Mesenchymal stem cell (in vitro differentiated cells and primary cell): ENCODE measurements at regions not wholly inside any gene's neighbourhood (a gene's known extent, or its start where the extent isn't known, plus 50 kb on each side); places are given as distances from the start of the nearest gene placed in this dataset.

Source experiments
- DNase-seq: peaks from one replicate; pipeline ENCODE4 v3.0.0-alpha.2; 2013
- H2AFZ ChIP-seq: one replicate; pipeline ENCODE4 v1.6.1; 2013; ENCODE audit warnings: low read depth, mild to moderate bottlenecking, control low read depth, inconsistent platforms, low read length, moderate library complexity
- H2AK5ac ChIP-seq: 2 replicates; pipeline ENCODE4 v1.6.1; 2013; ENCODE audit warnings: low read length, moderate library complexity, mild to moderate bottlenecking, inconsistent platforms; ENCODE audit not compliant: severe bottlenecking
- H2BK120ac ChIP-seq: one replicate; pipeline ENCODE4 v1.6.1; 2013; ENCODE audit warnings: low read depth, mild to moderate bottlenecking, inconsistent platforms, low read length, moderate library complexity
- H2BK12ac ChIP-seq, 2 experiments: one replicate each; pipeline ENCODE4 v1.6.1; 2013; ENCODE audit warnings: inconsistent platforms in 2 of 2, low read length in 2 of 2, mild to moderate bottlenecking in 2 of 2, moderate library complexity in 2 of 2, control low read depth in 1 of 2
- H2BK15ac ChIP-seq: one replicate; pipeline ENCODE4 v1.6.1; 2013; ENCODE audit warnings: mild to moderate bottlenecking, low read depth, inconsistent platforms; ENCODE audit not compliant: poor library complexity, severe bottlenecking
- H2BK5ac ChIP-seq: 2 replicates; pipeline ENCODE4 v1.6.1; 2013; ENCODE audit warnings: low read depth, mild to moderate bottlenecking, low read length, control low read depth, inconsistent platforms; ENCODE audit not compliant: poor library complexity, severe bottlenecking
- H3K14ac ChIP-seq, 2 experiments: one replicate each; pipeline ENCODE4 v1.6.1; 2013; ENCODE audit warnings: inconsistent platforms in 2 of 2, low read length in 2 of 2, control low read depth in 1 of 2, mild to moderate bottlenecking in 1 of 2, moderate library complexity in 1 of 2
- H3K18ac ChIP-seq, 2 experiments: one replicate each; pipeline ENCODE4 v1.6.1; 2013; ENCODE audit warnings: inconsistent platforms in 2 of 2, low read length in 2 of 2, control low read depth in 1 of 2, low read depth in 1 of 2, mild to moderate bottlenecking in 1 of 2
- H3K23ac ChIP-seq, 2 experiments: one replicate each; pipeline ENCODE4 v1.6.1; 2013; ENCODE audit warnings: inconsistent platforms in 2 of 2, low read length in 2 of 2, mild to moderate bottlenecking in 2 of 2, moderate library complexity in 2 of 2, control low read depth in 1 of 2
- H3K27ac ChIP-seq: 2 replicates; pipeline ENCODE4 v1.5.1; 2013; ENCODE audit warnings: mild to moderate bottlenecking, moderate library complexity, low read length, control low read depth, inconsistent platforms; ENCODE audit not compliant: poor library complexity, severe bottlenecking
- H3K27me3 ChIP-seq, 2 experiments: 2 replicates each; pipeline versions ENCODE4 v1.6.1 to v1.7.0; 2013; ENCODE audit warnings: low read length in 2 of 2, mild to moderate bottlenecking in 2 of 2, moderate library complexity in 2 of 2, control low read depth in 1 of 2, inconsistent platforms in 1 of 2; ENCODE audit not compliant: control insufficient read depth in 1 of 2, insufficient read depth in 1 of 2
- H3K36me3 ChIP-seq, 2 experiments: 2 replicates each; pipeline versions ENCODE4 v1.6.1 to v1.7.0; 2013; ENCODE audit warnings: low read length in 2 of 2, control low read depth in 1 of 2, inconsistent platforms in 1 of 2, low read depth in 1 of 2, mild to moderate bottlenecking in 1 of 2; ENCODE audit not compliant: insufficient read depth in 2 of 2, control insufficient read depth in 1 of 2
- H3K4ac ChIP-seq, 2 experiments: one replicate each; pipeline ENCODE4 v1.6.1; 2013; ENCODE audit warnings: inconsistent platforms in 2 of 2, low read length in 2 of 2, mild to moderate bottlenecking in 2 of 2, moderate library complexity in 2 of 2, control low read depth in 1 of 2, low read depth in 1 of 2
- H3K4me1 ChIP-seq: 2 replicates; pipeline ENCODE4 v1.6.1; 2013; ENCODE audit warnings: low read depth, low read length, control low read depth; ENCODE audit not compliant: control insufficient read depth, insufficient read depth
- H3K4me2 ChIP-seq: 2 replicates; pipeline ENCODE4 v1.6.1; 2013; ENCODE audit warnings: low read length, mild to moderate bottlenecking, inconsistent platforms; ENCODE audit not compliant: poor library complexity, severe bottlenecking
- H3K4me3 ChIP-seq, 2 experiments: 2 replicates each; pipeline versions ENCODE4 v1.5.1 to v1.7.0; 2013; ENCODE audit warnings: low read length in 2 of 2, mild to moderate bottlenecking in 2 of 2, control low read depth in 1 of 2, low read depth in 1 of 2; ENCODE audit not compliant: insufficient read depth in 1 of 2
- H3K79me1 ChIP-seq: replicated peaks from 2 replicates; pipeline ENCODE4 v1.6.1; 2013; ENCODE audit warnings: mild to moderate bottlenecking, control low read depth, low read length, inconsistent platforms; ENCODE audit not compliant: poor library complexity, severe bottlenecking
- H3K9ac ChIP-seq: 2 replicates; pipeline ENCODE4 v1.7.0; 2013; ENCODE audit warnings: mild to moderate bottlenecking, low read length, moderate library complexity
- H3K9me3 ChIP-seq: 2 replicates; pipeline ENCODE4 v1.7.0; 2013; ENCODE audit warnings: mild to moderate bottlenecking, low read length; ENCODE audit not compliant: control insufficient read depth
- H4K8ac ChIP-seq: one replicate; pipeline ENCODE4 v1.6.1; 2013; ENCODE audit warnings: inconsistent platforms, mild to moderate bottlenecking, low read length, moderate library complexity
- H4K91ac ChIP-seq: one replicate; pipeline ENCODE4 v1.6.1; 2013; ENCODE audit warnings: mild to moderate bottlenecking, low read length, inconsistent platforms
- WGBS: methylation state at CpG from one replicate; pipeline ENCODE4 v1.1.7; 2013; ENCODE audit warnings: mixed read lengths; 5-methylcytosine and 5-hydroxymethylcytosine counted together

DNA sequence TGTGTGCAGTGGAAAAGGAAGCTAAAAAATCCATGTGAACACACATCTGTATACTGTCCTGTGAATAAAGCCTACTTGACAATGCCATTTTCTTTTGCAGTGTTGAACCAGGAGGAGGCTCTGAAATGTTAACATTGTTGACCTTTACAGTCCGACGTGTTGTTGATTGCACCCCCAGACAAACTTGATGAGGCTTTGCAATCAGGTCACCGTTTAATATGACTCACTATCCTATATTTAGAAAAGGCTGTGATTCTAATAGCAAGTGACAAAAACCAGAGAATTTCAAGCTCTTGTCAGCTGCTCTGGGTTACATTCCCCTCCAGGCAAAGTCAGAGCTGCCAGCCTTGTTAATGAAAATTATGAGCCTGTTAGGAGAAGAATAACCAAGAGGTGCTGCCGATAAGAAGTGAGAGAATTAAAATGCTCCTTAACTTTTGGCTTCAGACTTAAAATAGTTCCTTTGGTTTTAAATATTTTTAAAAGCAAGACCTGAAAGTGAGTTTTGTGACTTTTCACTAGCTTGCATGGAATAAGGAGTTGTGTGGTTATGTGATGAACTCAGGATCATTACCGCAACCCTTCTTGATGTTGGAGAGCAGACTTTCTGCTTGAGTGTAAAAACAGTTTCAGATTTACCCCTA lies 162.1 kb downstream of the QPCT start:
- Histone ChIP-seq H3K4me1 (no peaks in the 10 kb centered on the region), H3K9ac (peak overlapping the region; percentile 17), H4K8ac (no peak overlapping the region), H3K4me2 (no peak overlapping the region), H3K23ac (no peak overlapping the region), H3K4ac (no peak overlapping the region), H3K79me1 (no peaks in the 10 kb centered on the region), H3K27me3 (no peaks in the 10 kb centered on the region), H3K4me3 (peak overlapping the region in 1 of 2 experiments; percentile 5), H2BK15ac (no peak overlapping the region), H2BK5ac (no peak overlapping the region), H3K18ac (peak overlapping the region in 1 of 2 experiments; percentile 6), H3K9me3 (no peaks in the 10 kb centered on the region), H2BK12ac (no peak overlapping the region), H4K91ac (no peak overlapping the region), H2AK5ac (no peak overlapping the region), H3K36me3 (no peaks in the 10 kb centered on the region), H2BK120ac (no peak overlapping the region), H2AFZ (no peak overlapping the region), H3K14ac (no peak overlapping the region), H3K27ac (no peak overlapping the region)
- peak; percentile 86 for DNase-seq
- 30% methylated on average over 4 of the region's 5 CpGs for WGBS

DNA sequence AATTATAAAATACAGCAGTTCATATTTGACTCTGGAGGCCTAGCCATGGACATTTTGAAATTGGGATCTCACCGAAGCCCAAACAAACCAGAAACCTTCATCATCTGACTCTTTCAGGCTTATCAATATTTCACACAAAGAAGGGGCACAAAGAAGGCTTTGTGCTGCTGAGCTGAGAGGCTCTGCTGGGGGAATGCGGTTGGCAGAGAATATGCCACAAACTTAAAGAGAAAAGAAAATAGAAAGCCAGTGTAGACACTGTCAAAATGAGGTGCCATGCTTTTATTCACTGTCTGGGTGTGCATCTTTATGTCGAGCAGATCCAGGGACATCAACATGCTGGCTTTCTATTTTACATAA lies 162.6 kb downstream of the QPCT start:
- H2BK5ac ChIP-seq: no peak overlapping the region
- DNase-seq: no peak
- H2BK12ac ChIP-seq: no peak overlapping the region
- H3K23ac ChIP-seq: no peak overlapping the region
- no peak overlapping the region for H3K27ac ChIP-seq
- H2AK5ac ChIP-seq: no peak overlapping the region
- no peaks in the 10 kb centered on the region for H3K9me3 ChIP-seq
- no peak overlapping the region for H2BK120ac ChIP-seq
- peak overlapping the region; percentile 6 to 65 for H3K18ac ChIP-seq
- no peak overlapping the region for H4K91ac ChIP-seq
- H3K79me1 ChIP-seq: no peaks in the 10 kb centered on the region
- H3K14ac ChIP-seq: peak overlapping the region in 1 of 2 experiments; percentile 22
- H3K9ac ChIP-seq: no peak overlapping the region
- H2BK15ac ChIP-seq: no peak overlapping the region
- no peaks in the 10 kb centered on the region for H3K36me3 ChIP-seq
- H4K8ac ChIP-seq: no peak overlapping the region
- 60% methylated on average over 3 of the region's 3 CpGs for whole genome bisulfite sequencing
- no peak overlapping the region for H3K4me3 ChIP-seq
- H2AFZ ChIP-seq: no peak overlapping the region
- no peak overlapping the region for H3K4me2 ChIP-seq
- H3K27me3 ChIP-seq: no peaks in the 10 kb centered on the region
- H3K4ac ChIP-seq: peak overlapping the region in 1 of 2 experiments; percentile 86
- no peaks in the 10 kb centered on the region for H3K4me1 ChIP-seq

DNA sequence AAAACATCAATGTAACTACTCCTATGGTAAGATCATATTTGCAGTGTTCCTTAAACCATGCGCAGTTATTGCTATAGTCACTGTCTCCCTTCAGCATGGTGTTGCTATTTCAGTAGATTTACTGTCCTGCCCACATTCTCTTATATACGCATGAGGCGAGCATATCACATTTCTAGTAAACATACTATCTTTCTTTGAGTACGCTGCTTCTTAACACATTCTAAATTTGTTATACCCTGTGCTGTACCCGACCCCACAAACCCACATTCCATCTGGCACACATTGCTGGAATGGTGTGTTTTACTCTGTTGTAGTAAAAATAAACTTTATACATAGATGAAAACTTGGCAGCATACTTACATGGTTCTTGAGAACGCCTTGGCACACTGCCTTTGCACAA lies 163.3 kb downstream of the QPCT start:
- DNase-seq: no peak
- Histone ChIP-seq H3K14ac (no peak overlapping the region), H3K36me3 (no peaks in the 10 kb centered on the region), H3K4me2 (no peak overlapping the region), H2BK12ac (no peak overlapping the region), H3K27ac (no peak overlapping the region), H2AFZ (no peak overlapping the region), H2BK120ac (no peak overlapping the region), H4K8ac (no peak overlapping the region), H3K9me3 (no peaks in the 10 kb centered on the region), H3K9ac (no peak overlapping the region), H4K91ac (no peak overlapping the region), H3K18ac (no peak overlapping the region), H3K4me3 (no peak overlapping the region), H3K23ac (no peak overlapping the region), H3K27me3 (no peaks in the 10 kb centered on the region), H3K4me1 (no peaks in the 10 kb centered on the region), H3K4ac (no peak overlapping the region), H3K79me1 (no peaks in the 10 kb centered on the region), H2AK5ac (no peak overlapping the region), H2BK15ac (no peak overlapping the region), H2BK5ac (no peak overlapping the region)
- 75% methylated on average over 6 of the region's 6 CpGs for WGBS

DNA sequence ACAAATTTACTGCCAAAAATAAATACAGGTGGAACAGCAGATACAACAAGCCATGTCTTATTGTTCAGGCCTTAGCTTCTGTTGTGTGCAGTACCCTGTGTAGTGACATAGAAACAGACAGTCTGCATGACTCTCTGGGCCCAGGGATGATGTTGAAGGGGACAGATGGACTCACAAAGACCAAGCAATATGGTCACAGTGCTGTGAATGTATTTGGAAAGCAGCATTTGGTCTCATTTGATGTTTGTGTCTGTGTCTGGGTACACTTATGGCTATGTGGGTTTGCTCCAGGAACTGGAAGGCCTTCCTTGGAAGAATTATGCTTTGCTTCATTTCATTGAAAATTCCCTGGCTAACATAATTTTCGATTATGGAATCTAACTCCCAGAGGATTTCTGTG lies 158.5 kb downstream of the CDC42EP3 start:
- no peak overlapping the region for H4K91ac ChIP-seq
- no peak overlapping the region for H3K18ac ChIP-seq
- no peaks in the 10 kb centered on the region for H3K79me1 ChIP-seq
- no peak overlapping the region for H3K14ac ChIP-seq
- H2BK12ac ChIP-seq: no peak overlapping the region
- H2AK5ac ChIP-seq: no peak overlapping the region
- H3K4ac ChIP-seq: no peak overlapping the region
- H3K27ac ChIP-seq: no peak overlapping the region
- H3K27me3 ChIP-seq: no peaks in the 10 kb centered on the region
- no peak overlapping the region for H3K9ac ChIP-seq
- no peak overlapping the region for H2BK15ac ChIP-seq
- no peak overlapping the region for H3K23ac ChIP-seq
- no peaks in the 10 kb centered on the region for H3K9me3 ChIP-seq
- H3K4me2 ChIP-seq: no peak overlapping the region
- no peak overlapping the region for H2BK120ac ChIP-seq
- no peaks in the 10 kb centered on the region for H3K4me1 ChIP-seq
- no peak overlapping the region for H2AFZ ChIP-seq
- no peak for DNase-seq
- H2BK5ac ChIP-seq: no peak overlapping the region
- no peak overlapping the region for H3K4me3 ChIP-seq
- no CpG with 5 or more reads among the region's 1 CpG for WGBS
- H4K8ac ChIP-seq: no peak overlapping the region
- H3K36me3 ChIP-seq: no peaks in the 10 kb centered on the region
